GM11168 (cell line): ENCODE measurements at regions not wholly inside any gene's neighbourhood (a gene's known extent, or its start where the extent isn't known, plus 50 kb on each side); places are given as distances from the start of the nearest gene placed in this dataset.

Experiments
- in situ Hi-C: fragments of 300-500 bp; cut with MboI; formaldehyde crosslinking; loops from one replicate; pipeline ENCODE4 v1.12.0; 2022; ENCODE audit warnings: low sequenced_read_pairs; ENCODE audit not compliant: unreplicated experiment

DNA sequence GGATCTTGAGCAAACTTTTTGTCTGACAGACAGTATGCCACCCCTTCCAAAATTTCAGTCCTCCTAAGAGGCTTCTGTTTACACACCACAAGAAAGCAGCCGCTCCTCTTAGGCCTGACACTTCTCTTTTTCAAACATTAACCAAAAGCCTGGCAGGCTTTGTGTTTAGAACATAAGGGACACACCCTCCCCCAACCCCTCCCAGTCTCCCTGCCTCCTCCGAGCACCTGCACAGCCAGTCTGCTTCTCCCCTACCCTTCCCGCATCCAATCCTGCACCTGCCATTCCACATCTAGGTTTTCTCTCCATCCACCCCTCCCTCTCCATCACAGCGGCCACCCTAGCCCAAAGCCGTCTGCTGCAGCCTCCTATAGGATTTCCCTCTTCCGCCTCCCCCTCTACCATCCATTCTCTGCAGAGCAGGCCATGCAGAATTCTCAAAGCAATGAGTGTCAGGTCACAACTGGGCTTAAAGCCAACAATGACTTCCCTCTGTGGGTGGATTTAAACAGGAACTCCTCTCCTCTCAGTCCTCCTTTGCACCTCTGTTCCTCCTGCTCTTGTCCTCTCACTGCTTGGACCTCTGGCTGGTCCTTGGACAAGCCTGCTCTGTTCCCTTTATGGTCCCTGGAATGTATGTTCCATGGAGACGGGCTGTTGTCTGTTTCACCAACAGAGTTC, 478.2 kb downstream of the NPHP4 start:
- in situ Hi-C loops, result loop anchor here (10.0 kb wide), 1 partner anchor 231 kb away; no protein-coding TSS in a partner anchor

DNA sequence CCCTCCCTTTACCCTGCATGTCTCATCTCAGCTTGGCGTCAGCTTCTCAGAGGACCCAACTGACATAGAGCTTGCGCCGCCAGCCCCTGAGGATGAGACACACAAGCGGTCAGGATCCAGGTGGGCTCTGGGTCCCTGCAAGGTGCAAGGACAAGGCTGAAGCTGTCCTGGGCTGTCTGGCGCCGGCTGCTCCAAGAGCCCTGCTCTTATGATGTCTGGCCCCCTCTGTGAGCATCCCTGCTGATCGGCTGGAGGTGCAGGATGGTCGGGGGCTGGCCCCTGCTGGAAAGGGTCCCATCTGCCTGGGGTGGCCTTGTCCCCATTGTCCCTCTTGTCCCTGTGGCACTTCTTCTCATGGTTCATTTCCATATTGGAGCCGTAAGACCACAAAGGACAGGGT, 479.0 kb downstream of the NPHP4 start:
- in situ Hi-C loops, result loop anchor here (10.0 kb wide), 1 partner anchor 232 kb away; no protein-coding TSS in a partner anchor

DNA sequence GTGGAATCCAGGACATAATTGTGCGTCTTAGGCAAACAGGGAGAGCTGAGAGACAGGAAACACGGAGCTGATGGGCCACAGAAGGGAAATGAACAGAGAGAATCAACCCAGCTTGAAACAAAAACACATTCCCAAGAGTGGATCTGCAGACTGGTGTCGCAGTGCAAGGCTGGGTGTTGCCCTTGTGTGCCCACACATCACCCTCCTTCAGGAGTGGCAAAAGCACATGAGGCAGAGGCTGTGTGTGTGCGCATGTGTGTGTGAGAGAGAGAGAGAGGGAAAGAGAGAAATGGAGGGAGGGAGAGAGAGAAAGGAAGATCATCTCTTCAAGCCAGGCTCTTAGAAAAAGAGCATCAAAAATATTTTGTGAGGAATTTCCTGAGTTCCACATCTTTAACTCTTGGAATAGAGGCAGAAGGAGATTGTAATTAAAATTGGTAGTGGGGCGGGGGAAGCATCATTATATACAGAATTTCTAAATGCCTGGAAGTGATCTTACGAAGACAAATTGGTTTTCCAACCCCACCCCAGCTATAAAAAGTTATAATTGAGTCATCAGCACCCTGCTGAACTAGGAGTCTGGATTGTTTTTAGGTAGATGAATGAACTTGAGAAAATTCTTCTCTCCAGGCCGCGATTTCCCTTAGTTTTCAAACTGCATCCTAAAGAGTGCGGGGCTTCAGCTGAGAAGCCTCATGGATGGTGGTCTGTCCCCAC, 480.7 kb downstream of the NPHP4 start:
- in situ Hi-C loops, result loop anchor here (10.0 kb wide), 1 partner anchor 233 kb away; no protein-coding TSS in a partner anchor

DNA sequence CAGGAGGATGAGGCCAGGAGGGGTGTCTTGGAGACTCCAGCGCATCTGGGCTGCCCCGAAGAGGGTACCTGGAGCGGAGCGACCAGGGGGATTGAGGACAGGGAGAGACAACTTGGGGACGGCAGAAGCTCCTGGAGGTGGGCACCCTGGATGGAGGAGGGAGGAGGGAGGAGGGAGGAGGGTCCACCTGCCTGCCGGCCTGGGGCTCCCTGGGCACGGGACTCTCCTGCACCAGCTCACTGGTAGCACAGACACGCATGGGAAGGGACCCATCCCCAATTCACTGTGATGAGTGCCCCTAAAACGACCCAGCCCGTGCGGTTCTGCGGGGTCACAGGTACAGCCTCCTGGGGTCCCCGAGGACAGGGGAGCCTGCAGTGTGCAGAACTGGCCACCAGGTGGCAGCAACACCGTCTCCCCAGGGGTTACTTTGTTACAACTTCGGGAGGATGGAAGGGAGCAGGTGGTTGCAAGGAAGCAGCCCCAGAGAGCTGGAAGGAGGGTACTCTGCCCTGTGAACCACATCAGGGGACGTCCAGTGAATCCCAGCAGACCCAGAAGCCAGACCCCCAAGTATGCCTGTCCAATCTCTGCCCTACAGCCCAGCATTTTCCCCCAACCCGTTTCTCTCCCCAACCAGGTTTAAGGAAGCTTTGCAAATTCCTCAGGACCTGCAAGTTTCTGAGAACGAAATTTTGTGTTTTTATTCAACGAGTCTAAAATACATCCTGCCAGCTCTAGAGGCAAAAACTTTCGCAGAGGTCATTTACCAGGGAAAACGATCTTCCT, 482.4 kb downstream of the NPHP4 start:
- in situ Hi-C loops, result loop anchor here (10.0 kb wide), 2 partner anchors 235 to 405 kb away; no protein-coding TSS in a partner anchor

DNA sequence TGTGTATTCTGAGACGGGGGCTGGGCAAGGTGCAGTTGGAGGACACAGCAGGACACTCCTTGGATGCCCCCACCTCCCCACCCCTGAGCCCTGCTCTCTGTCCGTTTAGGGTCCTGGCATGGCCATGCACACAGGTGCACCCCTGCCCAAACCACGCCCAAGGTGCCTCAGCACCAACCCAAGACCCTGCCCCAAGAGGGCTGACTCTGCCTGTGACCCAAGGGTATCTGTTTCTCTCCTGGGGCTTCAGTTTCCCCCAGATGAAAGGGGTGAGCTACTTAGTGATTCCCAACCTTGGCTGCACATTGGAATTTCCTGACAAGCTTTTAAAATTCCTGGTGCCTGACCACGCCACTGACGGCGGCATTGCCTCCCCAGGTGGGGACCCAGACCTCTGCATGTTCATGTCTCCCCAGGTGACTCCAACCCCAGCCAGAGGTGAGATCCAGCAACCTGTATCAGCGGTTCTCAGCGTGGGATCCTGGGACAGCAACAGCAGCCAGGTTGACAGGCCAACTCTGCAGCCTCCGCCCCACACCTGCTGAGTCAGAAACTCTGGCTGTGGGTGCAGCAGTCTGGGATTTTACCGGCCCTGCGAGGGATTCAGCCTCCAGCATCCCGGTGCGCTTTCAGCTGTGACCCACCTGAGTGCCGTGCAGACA, 483.4 kb downstream of the NPHP4 start:
- in situ Hi-C loops, result loop anchor here (10.0 kb wide), 1 partner anchor 406 kb away; no protein-coding TSS in a partner anchor

DNA sequence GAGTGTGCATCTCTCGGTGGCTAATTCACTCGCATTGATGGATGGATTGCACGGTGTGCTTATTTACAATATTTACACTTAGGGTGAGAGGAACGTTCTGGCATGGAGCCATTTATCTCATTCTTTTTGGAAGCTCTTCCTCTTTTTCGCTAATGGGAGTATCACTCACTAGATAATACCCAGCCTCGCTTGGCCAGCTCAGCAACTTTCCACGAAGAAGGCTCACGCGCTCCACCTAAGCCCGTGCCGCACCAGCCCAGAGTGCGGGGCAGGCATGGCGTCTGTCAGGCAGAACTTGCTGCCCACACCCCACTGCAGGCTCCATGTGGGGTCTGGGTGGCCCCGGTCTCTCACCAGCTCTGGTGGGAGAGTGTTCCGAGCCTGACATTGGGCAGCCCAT, 484.9 kb downstream of the NPHP4 start:
- in situ Hi-C loops, result loop anchor here (10.0 kb wide), 1 partner anchor 407 kb away; no protein-coding TSS in a partner anchor

DNA sequence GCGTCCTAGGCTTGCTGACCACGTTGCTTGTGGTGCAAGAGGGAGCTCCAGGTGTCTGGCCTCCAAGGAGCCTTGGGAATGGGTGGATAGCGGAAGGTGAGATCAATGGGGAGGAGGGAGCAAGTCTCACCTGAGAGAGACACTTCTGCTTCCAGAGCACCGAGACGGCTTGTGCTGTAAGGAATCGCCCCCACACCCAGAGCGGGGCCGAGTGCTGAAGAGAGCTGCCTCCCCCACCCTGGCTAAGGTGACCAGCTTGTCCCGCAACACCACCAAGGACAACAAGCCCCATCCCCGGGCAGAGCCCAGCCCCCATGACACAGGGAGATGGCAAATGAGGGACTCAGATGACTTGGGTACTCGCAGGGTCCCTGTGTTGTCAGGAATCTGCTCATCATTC, 485.6 kb downstream of the NPHP4 start:
- in situ Hi-C loops, result loop anchor here (10.0 kb wide), 1 partner anchor 408 kb away; no protein-coding TSS in a partner anchor

DNA sequence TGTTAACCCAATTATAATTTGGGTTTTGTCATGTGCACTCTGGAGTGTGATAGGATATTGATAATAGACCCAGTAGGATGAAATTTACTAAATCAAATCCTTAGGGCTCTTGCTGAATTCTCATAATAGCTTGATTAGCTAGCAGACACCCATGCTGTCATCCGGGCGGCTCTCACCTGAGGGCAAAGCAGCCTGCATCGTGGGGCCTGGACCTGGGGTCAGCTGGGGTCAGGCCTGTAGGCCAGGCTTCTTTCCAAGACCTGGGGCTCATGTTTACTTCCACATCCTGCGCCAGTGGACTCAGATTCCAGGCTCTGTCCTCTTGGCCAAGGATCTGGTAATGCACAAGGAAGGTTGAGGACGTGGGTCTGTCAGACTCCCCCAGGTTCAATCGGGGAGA, 486.3 kb downstream of the NPHP4 start:
- in situ Hi-C loops, result loop anchor here (10.0 kb wide), 1 partner anchor 409 kb away; no protein-coding TSS in a partner anchor

DNA sequence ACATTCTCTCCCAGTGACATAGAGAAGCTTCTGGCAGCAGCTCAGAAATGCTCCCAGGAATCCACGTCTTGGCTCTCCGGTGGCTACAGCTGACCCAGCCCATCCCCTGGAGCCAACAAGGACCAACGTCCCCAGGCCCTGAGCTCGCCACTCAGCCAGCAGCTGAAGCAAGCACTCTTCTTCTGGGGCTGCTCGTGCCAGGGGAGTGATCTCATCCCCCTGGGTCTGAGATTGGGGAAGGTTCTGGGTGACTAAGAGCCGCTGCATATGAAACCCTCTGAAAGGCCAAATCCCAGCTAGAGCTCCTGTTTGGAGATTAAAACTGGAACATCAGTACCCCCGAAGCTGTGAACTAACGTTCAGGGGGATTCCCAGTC, 487.9 kb downstream of the NPHP4 start:
- in situ Hi-C loops, result loop anchor here (10.0 kb wide), 1 partner anchor 410 kb away; no protein-coding TSS in a partner anchor

DNA sequence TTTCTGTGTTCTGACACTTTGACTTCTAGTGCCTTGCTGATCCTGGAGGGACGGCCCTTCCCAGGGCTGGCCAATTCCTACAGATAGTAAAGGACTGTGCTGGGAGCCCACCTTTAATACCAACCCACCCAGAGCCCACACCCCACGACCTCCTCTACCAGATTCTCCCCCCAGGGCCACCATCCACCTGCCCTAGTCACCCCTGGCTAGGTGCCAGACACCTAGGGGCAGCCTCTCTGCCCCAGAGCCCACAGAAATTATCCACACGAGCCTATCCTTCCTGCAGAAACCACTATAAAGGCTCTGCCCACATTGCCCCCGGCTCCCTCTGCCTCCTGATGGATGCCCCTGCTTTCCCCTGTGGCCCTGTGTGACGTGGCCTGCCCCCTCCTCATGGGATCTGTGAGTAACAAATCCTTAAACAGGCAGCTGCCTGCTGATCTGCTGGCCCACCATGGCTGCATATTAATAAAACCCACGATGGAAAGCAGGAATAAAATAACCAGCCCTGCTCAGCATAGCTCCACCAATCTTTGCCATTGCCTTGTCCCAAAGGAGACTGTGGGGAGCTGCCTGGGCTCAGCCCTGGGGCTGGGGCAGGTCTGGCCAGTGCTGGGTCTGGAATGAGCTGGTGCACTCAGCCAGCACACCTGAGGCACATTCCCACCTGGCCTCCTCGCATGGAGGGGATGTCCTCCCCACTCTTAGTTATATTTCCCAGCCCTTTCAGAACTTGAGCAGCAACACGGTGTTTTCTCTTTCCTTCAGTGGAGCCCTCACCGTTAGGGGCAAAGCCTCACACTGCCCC, 488.5 kb downstream of the NPHP4 start:
- in situ Hi-C loops, result loop anchor here (10.0 kb wide), 1 partner anchor 411 kb away; no protein-coding TSS in a partner anchor

DNA sequence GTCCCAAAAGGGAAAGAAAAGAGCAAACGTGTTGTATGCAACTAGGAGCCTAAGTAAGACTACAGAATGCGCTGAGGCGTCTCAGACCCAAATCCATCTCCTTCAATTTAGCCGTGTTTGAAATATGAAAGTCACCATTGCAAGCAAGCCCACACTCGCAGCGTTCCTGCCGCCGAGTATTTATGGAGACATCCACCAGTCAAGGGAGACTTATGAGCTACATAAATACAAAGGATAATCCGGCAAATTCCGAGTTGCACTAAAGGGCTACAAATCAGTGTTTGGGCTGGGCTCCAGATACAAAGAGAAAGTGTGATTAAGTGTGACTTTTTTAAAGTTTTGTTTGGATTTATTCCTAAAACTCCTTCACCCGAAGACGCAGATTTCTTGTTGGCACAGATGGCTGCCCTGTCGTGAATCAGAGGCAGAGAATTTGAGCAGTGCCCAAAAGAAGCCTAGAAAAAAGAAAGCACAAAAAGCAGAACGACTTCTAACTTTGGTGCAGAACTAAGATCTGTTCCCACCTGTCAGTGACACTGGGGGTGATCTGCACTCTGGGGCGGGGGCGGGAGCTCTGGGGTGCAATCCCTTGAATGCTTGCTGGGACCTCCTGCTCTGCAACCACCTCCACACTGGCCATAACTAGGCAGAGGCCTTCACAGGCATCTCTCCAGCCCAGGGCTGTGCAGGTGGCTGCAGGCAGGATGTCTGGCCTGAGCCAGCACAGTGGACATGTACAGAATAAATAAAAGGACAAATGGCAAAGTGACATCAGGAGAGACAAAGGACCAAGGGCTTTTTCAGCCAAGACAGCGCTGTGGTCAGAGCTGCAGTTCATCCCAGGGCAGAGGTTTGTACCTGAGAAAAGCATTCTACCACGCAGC, 489.7 kb downstream of the NPHP4 start:
- in situ Hi-C loops, result loop anchor here (10.0 kb wide), 1 partner anchor 412 kb away; no protein-coding TSS in a partner anchor

DNA sequence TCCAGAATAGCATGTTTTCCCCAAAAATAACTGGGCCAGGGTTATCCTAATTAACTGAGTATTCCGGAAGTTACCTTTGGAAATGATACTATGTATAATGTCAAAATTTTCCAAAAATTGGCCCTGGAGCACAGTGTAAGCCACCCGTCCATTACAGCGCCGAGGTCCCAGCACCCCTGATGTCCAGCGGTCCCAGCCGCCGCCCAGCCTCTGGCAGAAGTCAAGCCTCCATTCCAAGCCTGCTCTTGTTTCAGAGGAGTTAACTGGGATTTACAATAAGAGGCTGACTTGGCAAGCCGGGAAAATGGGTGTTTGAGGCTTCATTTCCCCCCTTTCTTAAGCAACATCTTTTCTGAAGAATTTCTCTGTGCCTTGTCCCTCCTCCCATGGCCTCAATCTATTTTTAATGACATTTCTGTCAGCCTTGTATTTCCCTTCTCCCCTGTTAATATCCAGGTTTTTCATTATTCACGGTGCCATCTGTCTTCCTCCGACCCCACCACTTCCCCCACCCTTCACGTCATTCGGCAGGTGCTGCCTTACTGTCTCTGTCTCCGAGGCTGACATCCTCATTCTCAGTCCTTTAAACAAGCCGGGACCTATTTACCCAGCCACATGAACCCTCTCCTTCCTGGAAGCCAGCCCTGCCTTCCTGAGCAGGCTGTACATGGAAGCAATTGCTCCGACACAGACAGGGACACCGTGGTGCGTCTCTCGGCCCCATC, 490.9 kb downstream of the NPHP4 start:
- in situ Hi-C loops, result loop anchor here (10.0 kb wide), 1 partner anchor 413 kb away; no protein-coding TSS in a partner anchor

DNA sequence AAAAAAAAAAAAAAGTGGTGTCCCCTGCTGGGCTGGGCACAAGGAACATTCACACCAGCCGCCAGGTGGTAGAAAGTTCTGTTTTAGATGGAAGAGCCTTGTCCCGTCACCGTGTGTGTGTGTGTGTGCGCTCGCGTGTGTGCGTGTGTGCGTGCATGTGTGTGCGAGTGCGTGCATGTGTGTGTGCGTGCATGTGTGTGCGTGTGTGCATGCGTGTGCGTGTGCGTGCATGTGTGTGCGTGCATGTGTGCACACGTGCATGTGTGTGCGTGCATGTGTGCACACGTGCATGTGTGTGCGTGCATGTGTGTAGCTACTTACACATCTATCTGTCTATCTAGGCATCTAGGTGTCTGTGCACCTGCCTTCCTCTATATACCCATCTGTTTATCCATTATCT, 491.7 kb downstream of the NPHP4 start:
- in situ Hi-C loops, result loop anchor here (10.0 kb wide), 1 partner anchor 414 kb away; no protein-coding TSS in a partner anchor

DNA sequence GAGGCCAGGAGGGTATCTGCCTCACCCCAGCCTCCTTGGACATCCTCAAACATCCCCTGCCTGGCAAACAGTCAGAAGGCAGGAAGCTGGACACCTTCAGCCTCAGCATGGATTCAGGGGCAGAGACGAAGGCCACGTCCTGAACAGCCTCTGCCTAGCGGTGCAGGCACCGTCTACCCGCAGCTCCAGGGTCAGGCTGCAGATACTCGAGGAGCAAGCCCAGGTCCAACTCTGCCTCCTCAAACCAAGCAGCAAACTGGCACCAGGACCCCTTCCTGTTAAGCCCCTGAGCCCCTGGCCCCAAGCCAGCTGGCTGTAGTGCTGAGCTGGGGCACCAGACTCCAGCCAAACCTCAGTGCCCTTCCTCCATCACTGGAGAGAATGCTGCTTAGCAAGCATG, 494.7 kb downstream of the NPHP4 start:
- in situ Hi-C loops, result no loop called here

DNA sequence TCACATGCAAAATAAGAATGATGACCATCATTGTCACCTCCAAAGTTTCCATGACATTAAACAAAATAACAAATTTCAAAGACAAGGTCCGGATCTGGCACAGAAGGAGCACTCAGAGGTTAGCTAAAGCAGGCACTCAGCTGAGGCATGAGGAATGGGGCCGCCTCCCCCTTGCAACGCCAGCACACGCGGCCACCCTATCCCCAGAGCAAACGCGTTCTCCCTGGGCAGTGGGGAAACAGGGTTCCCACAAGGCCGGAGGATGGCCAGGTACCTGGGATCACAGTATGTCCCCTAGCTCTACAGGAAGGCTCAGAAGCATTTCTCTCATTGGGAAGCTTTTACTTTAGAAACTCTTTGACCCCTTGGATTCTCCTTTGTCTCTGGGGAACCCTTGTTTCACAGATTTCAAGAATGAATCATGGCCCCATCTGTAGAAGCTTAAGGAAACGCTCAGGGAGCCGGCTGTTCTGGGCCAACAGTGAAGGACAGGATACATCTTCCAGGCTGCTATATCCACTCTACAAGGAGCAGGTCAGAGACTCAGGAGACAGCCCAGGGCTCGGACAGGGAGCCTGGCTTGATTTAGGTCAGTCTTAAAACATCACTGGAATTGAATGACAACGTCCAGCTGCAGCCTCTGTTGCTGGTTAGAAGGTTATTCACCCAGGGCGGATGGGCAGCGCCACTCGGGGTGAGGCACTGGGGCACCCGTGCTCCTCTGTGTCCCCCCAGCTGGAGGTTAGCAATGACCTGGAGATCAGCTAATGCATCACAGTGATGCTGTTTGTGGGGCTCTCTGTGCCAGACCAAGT, 496.4 kb downstream of the NPHP4 start:
- in situ Hi-C loops, result no loop called here

DNA sequence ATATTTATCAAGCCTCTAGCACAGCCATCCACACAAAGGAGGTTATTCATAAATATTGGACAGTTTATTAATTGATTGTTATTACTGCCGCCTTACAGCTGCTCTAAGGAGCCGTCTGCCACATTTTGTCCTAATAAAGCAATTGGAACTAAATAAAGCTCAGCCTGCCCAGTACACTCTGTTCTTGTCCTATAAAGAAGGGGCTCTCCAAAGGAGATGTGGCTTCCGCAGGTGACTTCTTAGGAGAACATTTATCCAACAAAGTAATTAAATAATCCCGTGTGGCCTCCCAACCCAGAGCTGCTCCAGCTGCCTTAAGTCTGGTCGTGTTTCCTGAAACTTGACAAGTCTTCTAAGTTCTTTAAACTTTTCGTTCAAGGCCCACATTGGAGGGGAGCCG, 497.7 kb downstream of the NPHP4 start:
- in situ Hi-C loops, result no loop called here
